ENCODE measurements at regions not wholly inside any gene's neighbourhood (a gene's known extent, or its start where the extent isn't known, plus 50 kb on each side); places are given as distances from the start of the nearest gene placed in this dataset.

GRCh38 chr12:125431516-125431915 is 366.3 kb downstream of the AACS start:
- TF ChIP-seq CTCF (IDR thresholded peaks at IDR 0.05; ENCODE audit: extremely low read depth in 1 of 2, insufficient read depth in 1 of 2, low read depth in 1 of 2, low read length in 2 of 2): no peak
- TF ChIP-seq POLR2A (IDR thresholded peaks at IDR 0.05; ENCODE audit: low read depth, low read length): no peak
- TF ChIP-seq POLR2AphosphoS5 (IDR thresholded peaks at IDR 0.05; ENCODE audit: insufficient read depth, low read depth, low read length): no peak
- TF ChIP-seq MYC (IDR thresholded peaks at IDR 0.05; ENCODE audit: low read depth, low read length): no peak
- no peak for TF ChIP-seq GATA2 (IDR thresholded peaks at IDR 0.05; ENCODE audit: insufficient read depth, insufficient read length, low read depth, low read length)
- TF ChIP-seq, protein P1, sequence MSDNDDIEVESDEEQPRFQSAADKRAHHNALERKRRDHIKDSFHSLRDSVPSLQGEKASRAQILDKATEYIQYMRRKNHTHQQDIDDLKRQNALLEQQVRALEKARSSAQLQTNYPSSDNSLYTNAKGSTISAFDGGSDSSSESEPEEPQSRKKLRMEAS (IDR thresholded peaks at IDR 0.05; ENCODE audit: insufficient read depth, insufficient read length): no peak

Data from endothelial cell of umbilical vein (primary cell).